H1 (cell line): ENCODE measurements at regions not wholly inside any gene's neighbourhood (a gene's known extent, or its start where the extent isn't known, plus 50 kb on each side); places are given as distances from the start of the nearest gene placed in this dataset.

Experiments used
- CTCF ChIA-PET: fragments of 300-600 bp; sonication (Branson Sonifier 250); formaldehyde crosslinking; loops from one replicate; lab custom pipeline; 2021; ENCODE audit not compliant: partially characterized antibody; lab: Charles Lee
- POLR2A ChIA-PET: fragments of 300-600 bp; sonication (Branson Sonifier 250); formaldehyde crosslinking; loops from one replicate; lab custom pipeline; 2021; ENCODE audit warnings: inconsistent platforms; ENCODE audit not compliant: partially characterized antibody; lab: Charles Lee
- DNase-seq, 2 experiments: peaks; one replicate each; pipeline versions ENCODE4 v3.0.0 to v3.0.0-alpha.2; 2010 to 2022; ENCODE audit warnings: low spot score in 2 of 2, low read depth in 1 of 2, mixed read lengths in 1 of 2
- FAIRE-seq: peaks from 2 replicates; lab custom pipeline; 2011; peaks lifted over from hg19 to GRCh38; lab: Jason Lieb, UNC
- H2AFZ ChIP-seq: 2 replicates; pipeline ENCODE4 v1.8.1; 2012; ENCODE audit warnings: low read length, inconsistent platforms
- H2AK5ac ChIP-seq: 2 replicates; pipeline ENCODE4 v1.6.1; 2013; ENCODE audit warnings: low read depth, low read length
- H2BK120ac ChIP-seq: replicated peaks from 2 replicates; pipeline ENCODE3; 2013; ENCODE audit warnings: low read depth, low read length, inconsistent platforms
- H2BK12ac ChIP-seq: 2 replicates; pipeline ENCODE4 v1.6.1; 2013; ENCODE audit warnings: low read depth, low read length
- H2BK15ac ChIP-seq: 2 replicates; pipeline ENCODE4 v1.6.1; 2013; ENCODE audit warnings: low read length
- H2BK20ac ChIP-seq: 2 replicates; pipeline ENCODE4 v1.6.1; 2013; ENCODE audit warnings: low read length
- H2BK5ac ChIP-seq: 2 replicates; pipeline ENCODE4 v1.6.1; 2013; ENCODE audit warnings: low read depth, low read length
- H3K14ac ChIP-seq: 2 replicates; pipeline ENCODE4 v1.6.1; 2013; ENCODE audit warnings: inconsistent platforms; ENCODE audit not compliant: insufficient read length
- H3K18ac ChIP-seq: 2 replicates; pipeline ENCODE4 v1.6.1; 2013; ENCODE audit warnings: low read length; ENCODE audit errors: extremely low read depth
- H3K23ac ChIP-seq: 2 replicates; pipeline ENCODE4 v1.6.1; 2013; ENCODE audit warnings: inconsistent platforms; ENCODE audit not compliant: insufficient read length
- H3K23me2 ChIP-seq: 2 replicates; pipeline ENCODE4 v1.6.1; 2013; ENCODE audit warnings: low read depth, low read length
- H3K27ac ChIP-seq: 2 replicates; pipeline ENCODE4 v1.6.1; 2011; ENCODE audit warnings: low read depth, low read length, inconsistent platforms
- H3K27me3 ChIP-seq, 4 experiments: replicated peaks in 1 of 4; 1 replicate in 1 of 4; 2 replicates in 3 of 4; pipeline versions ENCODE4 v1.6.1 to v1.8.1; 2011 to 2013; ENCODE audit warnings: low read length in 3 of 4, mild to moderate bottlenecking in 3 of 4, inconsistent platforms in 2 of 4, mixed read lengths in 2 of 4, moderate library complexity in 1 of 4; ENCODE audit not compliant: control insufficient read depth in 3 of 4, insufficient read depth in 3 of 4; ENCODE audit errors: extremely low read depth in 1 of 4
- H3K36me3 ChIP-seq, 4 experiments: 2 replicates each; pipeline versions ENCODE4 v1.6.1 to v1.8.1; 2011 to 2013; ENCODE audit warnings: mild to moderate bottlenecking in 4 of 4, low read length in 3 of 4, moderate library complexity in 2 of 4, control low read depth in 1 of 4, inconsistent platforms in 1 of 4; ENCODE audit not compliant: insufficient read depth in 4 of 4, control insufficient read depth in 2 of 4
- H3K4ac ChIP-seq: replicated peaks from 2 replicates; pipeline ENCODE3; 2013; ENCODE audit warnings: low read length, low read depth, mixed read lengths, inconsistent platforms; ENCODE audit not compliant: insufficient read length
- H3K4me1 ChIP-seq, 4 experiments: replicated peaks in 1 of 4; 1 replicate in 1 of 4; 2 replicates in 3 of 4; pipeline versions ENCODE4 v1.6.1 to v1.8.1; 2011 to 2013; ENCODE audit warnings: low read length in 3 of 4, inconsistent platforms in 2 of 4, mixed read lengths in 1 of 4; ENCODE audit not compliant: insufficient read depth in 4 of 4, control insufficient read depth in 3 of 4
- H3K4me2 ChIP-seq, 2 experiments: 2 replicates each; pipeline versions ENCODE4 v1.6.1 to v1.8.1; 2011 to 2013; ENCODE audit warnings: low read depth in 2 of 2, low read length in 2 of 2, control low read depth in 1 of 2, inconsistent platforms in 1 of 2, mild to moderate bottlenecking in 1 of 2; ENCODE audit not compliant: insufficient read depth in 1 of 2
- H3K4me3 ChIP-seq, 4 experiments: fragments of 200-600, 300-600 bp in 1 of 4; sonication (generic), shearing (Covaris generic), sonication (Bioruptor Twin) in 1 of 4; 2 replicates each; pipeline versions ENCODE4 v1.5.1 to v1.8.1; 2011 to 2016; ENCODE audit warnings: low read length in 4 of 4, low read depth in 3 of 4, control low read depth in 2 of 4, inconsistent platforms in 2 of 4, mild to moderate bottlenecking in 2 of 4, mixed read lengths in 1 of 4, moderate library complexity in 1 of 4; ENCODE audit not compliant: insufficient read depth in 2 of 4; ENCODE audit errors: extremely low read depth in 1 of 4
- H3K56ac ChIP-seq: replicated peaks from 2 replicates; pipeline ENCODE3; 2013; ENCODE audit warnings: low read depth, mild to moderate bottlenecking, mixed read lengths, low read length, inconsistent platforms; ENCODE audit not compliant: insufficient read length
- H3K79me1 ChIP-seq: 2 replicates; pipeline ENCODE4 v1.6.1; 2013; ENCODE audit warnings: low read depth, low read length, control low read depth
- H3K79me2 ChIP-seq, 2 experiments: 2 replicates each; pipeline versions ENCODE4 v1.6.1 to v1.8.1; 2012 to 2013; ENCODE audit warnings: low read length in 2 of 2, mild to moderate bottlenecking in 2 of 2, inconsistent platforms in 1 of 2; ENCODE audit not compliant: insufficient read depth in 2 of 2, control insufficient read depth in 1 of 2
- H3K9ac ChIP-seq, 4 experiments: replicated peaks in 1 of 4; 1 replicate in 1 of 4; 2 replicates in 3 of 4; pipeline versions ENCODE4 v1.6.1 to v1.8.1; 2011 to 2013; ENCODE audit warnings: low read depth in 3 of 4, low read length in 3 of 4, control low read depth in 2 of 4, mild to moderate bottlenecking in 2 of 4, moderate library complexity in 2 of 4, inconsistent platforms in 1 of 4; ENCODE audit errors: extremely low read depth in 1 of 4
- H3K9me3 ChIP-seq, 2 experiments: 2 replicates each; pipeline versions ENCODE4 v1.6.1 to v1.8.1; 2012 to 2013; ENCODE audit warnings: mild to moderate bottlenecking in 2 of 2, moderate library complexity in 2 of 2, control low read depth in 1 of 2, inconsistent platforms in 1 of 2, low read depth in 1 of 2, low read length in 1 of 2, mixed read lengths in 1 of 2; ENCODE audit not compliant: insufficient read depth in 2 of 2
- H4K20me1 ChIP-seq, 2 experiments: replicated peaks in 1 of 2; 2 replicates each; pipeline versions ENCODE3 to v1.8.1; 2011 to 2013; ENCODE audit warnings: inconsistent platforms in 2 of 2, low read length in 2 of 2, mild to moderate bottlenecking in 1 of 2; ENCODE audit not compliant: insufficient read depth in 2 of 2, control insufficient read depth in 1 of 2
- H4K5ac ChIP-seq: 2 replicates; pipeline ENCODE4 v1.6.1; 2013; ENCODE audit warnings: low read length, low read depth, mixed read lengths, inconsistent platforms; ENCODE audit not compliant: insufficient read length
- H4K8ac ChIP-seq: 2 replicates; pipeline ENCODE4 v1.8.0; 2013; ENCODE audit warnings: mild to moderate bottlenecking, moderate library complexity, low read length, inconsistent platforms; ENCODE audit not compliant: insufficient read depth; ENCODE audit errors: extremely low read depth
- H4K91ac ChIP-seq: replicated peaks from 2 replicates; pipeline ENCODE3; 2013; ENCODE audit warnings: low read length, mixed read lengths, inconsistent platforms; ENCODE audit not compliant: insufficient read length
- BCL11A ChIP-seq, 2 experiments: IDR thresholded peaks; one replicate each; pipeline ENCODE4 v1.6.1; 2011; ENCODE audit warnings: low read depth in 2 of 2, low read length in 2 of 2, mild to moderate bottlenecking in 2 of 2
- CBX5 ChIP-seq: fragments of 300-800, 300-1000 bp; sonication (generic); IDR thresholded peaks from 2 replicates; pipeline ENCODE4 v1.7.1; 2016; ENCODE audit warnings: antibody characterized with exemption, low read length, low read depth
- CHD2 ChIP-seq: IDR thresholded peaks from 2 replicates; pipeline ENCODE4 v1.6.1; 2012; ENCODE audit warnings: low read length, improper control_type of control experiment
- EGR1 ChIP-seq: IDR thresholded peaks from 2 replicates; pipeline ENCODE4 v1.6.1; 2011; ENCODE audit warnings: low read depth, low read length, borderline replicate concordance
- EZH2 ChIP-seq: fragments of 200-600 bp; sonication (generic); IDR thresholded peaks from 2 replicates; pipeline ENCODE4 v1.7.1; 2012; ENCODE audit warnings: low read depth, mild to moderate bottlenecking, moderate library complexity, low read length, inconsistent platforms; ENCODE audit not compliant: severe bottlenecking
- KDM4A ChIP-seq: IDR thresholded peaks from one replicate; pipeline ENCODE4 v1.7.1; 2012; ENCODE audit warnings: low read depth, mild to moderate bottlenecking, moderate library complexity, low read length, inconsistent platforms; ENCODE audit not compliant: severe bottlenecking
- NANOG ChIP-seq: IDR thresholded peaks from 2 replicates; pipeline ENCODE4 v1.6.1; 2011; ENCODE audit warnings: low read length, low read depth, mild to moderate bottlenecking, inconsistent platforms; ENCODE audit not compliant: insufficient read depth, poor library complexity, severe bottlenecking
- POLR2A ChIP-seq, 2 experiments: IDR thresholded peaks; 1 replicate in 1 of 2; 2 replicates in 1 of 2; pipeline ENCODE4 v1.6.1; 2011; ENCODE audit warnings: low read depth in 2 of 2, low read length in 2 of 2, mild to moderate bottlenecking in 2 of 2; ENCODE audit errors: control extremely low read depth in 1 of 2
- POLR2AphosphoS5 ChIP-seq: IDR thresholded peaks from 2 replicates; pipeline ENCODE4 v1.6.1; 2011; ENCODE audit warnings: low read depth, low read length
- RXRA ChIP-seq: IDR thresholded peaks from 2 replicates; pipeline ENCODE4 v1.6.1; 2011; ENCODE audit warnings: low read depth, mild to moderate bottlenecking, low read length, moderate library complexity; ENCODE audit not compliant: insufficient read depth
- SAP30 ChIP-seq: fragments of 300-600 bp; sonication (generic); IDR thresholded peaks from 2 replicates; pipeline ENCODE4 v1.7.1; 2012; ENCODE audit warnings: low read length, moderate library complexity, mild to moderate bottlenecking, inconsistent platforms; ENCODE audit not compliant: insufficient read depth, insufficient replicate concordance
- TAF7 ChIP-seq: optimal IDR thresholded peaks from 2 replicates; pipeline ENCODE3; 2011; ENCODE audit warnings: low read depth, mild to moderate bottlenecking, inconsistent platforms, low read length, moderate library complexity, borderline replicate concordance
- WGBS, 2 experiments: shearing (Covaris generic) in 1 of 2; methylation state at CpG; one replicate each; pipeline versions ENCODE4 v1.1.6 to v1.1.7; 2013 to 2015; ENCODE audit warnings: low lambda C conversion rate in 2 of 2, mixed read lengths in 2 of 2, inconsistent platforms in 1 of 2, low coverage in 1 of 2, missing lambda C conversion rate in 1 of 2; ENCODE audit not compliant: insufficient replicate concordance in 2 of 2, insufficient coverage in 1 of 2, insufficient read length in 1 of 2; ENCODE audit errors: extremely low coverage in 1 of 2, missing lambda C conversion rate in 1 of 2; 5-methylcytosine and 5-hydroxymethylcytosine counted together

GRCh38 chr12:113697651-113698509, 226.2 kb upstream of the LHX5 start:
- Histone ChIP-seq H2BK12ac (no peak overlapping the region), H4K8ac (peak overlapping the region; percentile 45; the same call in 1 of the 2 replicates), H3K18ac (no peak overlapping the region), H3K56ac (no peak overlapping the region), H3K4me1 (peaks cover 0 to 15% (median 5%) of the 10 kb centered on the region in 4 experiments; a peak in 6 of 7 replicates), H2BK20ac (no peak overlapping the region), H3K14ac (no peak overlapping the region), H3K4me2 (0 out of 4 replicates have a peak overlapping the region, but pooled peaks of 1 of the 2 experiments have one; percentile 29), H4K91ac (no peak overlapping the region), H3K27ac (no peak overlapping the region), H3K23ac (no peak overlapping the region), H4K5ac (no peak overlapping the region), H3K79me2 (no peaks in the 10 kb centered on the region), H2AFZ (no peak overlapping the region), H3K23me2 (no peaks in the 10 kb centered on the region), H2BK5ac (no peak overlapping the region), H3K9me3 (no peaks in the 10 kb centered on the region), H2BK15ac (no peak overlapping the region), H3K4me3 (no peak overlapping the region), H4K20me1 (no peaks in the 10 kb centered on the region), H2AK5ac (no peak overlapping the region), H3K4ac (no peak overlapping the region), H3K36me3 (no peaks in the 10 kb centered on the region), H2BK120ac (no peak overlapping the region), H3K27me3 (no peaks in the 10 kb centered on the region; a peak in 2 of 7 replicates), H3K9ac (no peak overlapping the region), H3K79me1 (no peaks in the 10 kb centered on the region)
- FAIRE-seq (no peak), DNase-seq (peak in 1 of 2 experiments; percentile 21)
- POLR2A ChIA-PET: interaction anchor here (0.6 to 0.7 kb wide), 2 partner anchors 57 to 121 kb away, joined by 3 to 4 read pairs; no protein-coding TSS in a partner anchor
- WGBS, 2 experiments: 47% methylated on average over 11 of the region's 11 CpGs; no CpG with 5 or more reads in 1 of the 2 experiments
- CTCF ChIA-PET: interaction anchor here (0.7 to 1.8 kb wide), 13 partner anchors 11 to 236 kb away, joined by 3 to 7 read pairs (median 3); no protein-coding TSS in a partner anchor
- TF ChIP-seq POLR2A (IDR thresholded peaks at IDR 0.05; ENCODE audit: control extremely low read depth in 1 of 2, low read depth in 2 of 2, low read length in 2 of 2) (no peak), NANOG (no peak), EGR1 (no peak), CHD2 (no peak), SAP30 (no peak), TAF7 (no peak), KDM4A (no peak), POLR2AphosphoS5 (no peak), RXRA (no peak), CBX5 (no peak), BCL11A (IDR thresholded peaks at IDR 0.05; ENCODE audit: low read depth in 2 of 2, low read length in 2 of 2) (no peak), EZH2 (no peak)
